HG03558 (cell line): ENCODE measurements at regions not wholly inside any gene's neighbourhood (a gene's known extent, or its start where the extent isn't known, plus 50 kb on each side); places are given as distances from the start of the nearest gene placed in this dataset.

Source experiments
- ATAC-seq: cut with Tn5 transposase; IDR thresholded peaks from one replicate; pipeline ENCODE4 v1.9.1; 2021; ENCODE audit warnings: moderate number of reproducible peaks; ENCODE audit not compliant: unreplicated experiment; ENCODE audit errors: extremely low read depth

- ATAC-seq, result no peak
Measured at GRCh38 chr9:108074900-108075299, 585.3 kb upstream of the KLF4 start.

GRCh38 chr9:108073823-108074222, 584.3 kb upstream of the KLF4 start:
- no peak for ATAC-seq

- no peak for ATAC-seq
Measured at GRCh38 chr9:108072740-108073139, 583.2 kb upstream of the KLF4 start.

GRCh38 chr9:108070861-108071260, 581.3 kb upstream of the KLF4 start:
- ATAC-seq, result no peak

- no peak for ATAC-seq
Measured at GRCh38 chr9:108069991-108070390, 580.4 kb upstream of the KLF4 start.

GRCh38 chr9:108062680-108063079, 573.1 kb upstream of the KLF4 start:
- ATAC-seq, result no peak

- no peak for ATAC-seq
Measured at GRCh38 chr9:108060175-108060574, 570.6 kb upstream of the KLF4 start.

GRCh38 chr9:108058135-108058814, 568.7 kb upstream of the KLF4 start:
- ATAC-seq, result no peak

GRCh38 chr9:108057421-108058134, 568.0 kb upstream of the KLF4 start:
- ATAC-seq, result no peak

- ATAC-seq, result no peak
Measured at GRCh38 chr9:108056805-108057386, 567.3 kb upstream of the KLF4 start.

- no peak for ATAC-seq
Measured at GRCh38 chr9:108056084-108056804, 566.7 kb upstream of the KLF4 start.

GRCh38 chr9:108054131-108054630, 564.6 kb upstream of the KLF4 start:
- ATAC-seq, result no peak

- no peak for ATAC-seq
Measured at GRCh38 chr9:108053555-108054061, 564.0 kb upstream of the KLF4 start.

GRCh38 chr9:108052431-108053080, 563.0 kb upstream of the KLF4 start:
- ATAC-seq, result no peak

- ATAC-seq, result no peak
Measured at GRCh38 chr9:108050894-108051293, 561.3 kb upstream of the KLF4 start.

GRCh38 chr9:108049671-108050494, 560.3 kb upstream of the KLF4 start:
- no peak for ATAC-seq

GRCh38 chr9:108049026-108049607, 559.5 kb upstream of the KLF4 start:
- no peak for ATAC-seq

- no peak for ATAC-seq
Measured at GRCh38 chr9:108048406-108049025, 558.9 kb upstream of the KLF4 start.
